HG03159 (cell line): ENCODE measurements at regions not wholly inside any gene's neighbourhood (a gene's known extent, or its start where the extent isn't known, plus 50 kb on each side); places are given as distances from the start of the nearest gene placed in this dataset.
"Not testable (repeated sequence)": the region's sequence is repeated elsewhere in the genome, so short reads cannot be mapped to it uniquely, and the experiment has no call there.

Source experiments
- ATAC-seq: cut with Tn5 transposase; IDR thresholded peaks from one replicate; pipeline ENCODE4 v1.9.1; 2021; ENCODE audit warnings: mild to moderate bottlenecking, moderate library complexity; ENCODE audit not compliant: unreplicated experiment

- ATAC-seq, result no peak
These were observed 105.0 kb downstream of the OTUD1 start for GRCh38 chr10:23543691-23544380.

- not testable (repeated sequence) for ATAC-seq
These were observed 107.0 kb downstream of the OTUD1 start for GRCh38 chr10:23545866-23546265.

GRCh38 chr10:23556727-23557440 is 118.0 kb downstream of the OTUD1 start:
- ATAC-seq, result no peak

GRCh38 chr10:23557777-23558176 is 118.9 kb downstream of the OTUD1 start:
- ATAC-seq, result no peak

GRCh38 chr10:23558361-23558799 is 119.5 kb downstream of the OTUD1 start:
- no peak for ATAC-seq

GRCh38 chr10:23568996-23569395 is 130.1 kb downstream of the OTUD1 start:
- no peak for ATAC-seq

- ATAC-seq, result no peak
These were observed 133.0 kb downstream of the OTUD1 start for GRCh38 chr10:23571884-23572283.

GRCh38 chr10:23581906-23582450 is 143.1 kb downstream of the OTUD1 start:
- ATAC-seq, result no peak

GRCh38 chr10:23584396-23584795 is 145.5 kb downstream of the OTUD1 start:
- no peak for ATAC-seq

GRCh38 chr10:23585186-23585585 is 146.3 kb downstream of the OTUD1 start:
- no peak for ATAC-seq

GRCh38 chr10:23585666-23586065 is 146.8 kb downstream of the OTUD1 start:
- ATAC-seq, result no peak

GRCh38 chr10:23595278-23595677 is 156.4 kb downstream of the OTUD1 start:
- ATAC-seq, result not testable (repeated sequence)

- no peak for ATAC-seq
These were observed 165.7 kb downstream of the OTUD1 start for GRCh38 chr10:23604613-23605012.

GRCh38 chr10:23606456-23606855 is 167.6 kb downstream of the OTUD1 start:
- ATAC-seq, result no peak

GRCh38 chr10:23608926-23609325 is 170.1 kb downstream of the OTUD1 start:
- ATAC-seq, result no peak

- ATAC-seq, result no peak
These were observed 171.9 kb downstream of the OTUD1 start for GRCh38 chr10:23610626-23611307.

- ATAC-seq, result no peak
These were observed 172.6 kb downstream of the OTUD1 start for GRCh38 chr10:23611308-23612029.

GRCh38 chr10:23613900-23614299 is 175.0 kb downstream of the OTUD1 start:
- peak; percentile 60 for ATAC-seq

- peak; percentile 37 for ATAC-seq
These were observed 175.6 kb downstream of the OTUD1 start for GRCh38 chr10:23614483-23614882.

- ATAC-seq, result no peak
These were observed 191.5 kb downstream of the OTUD1 start for GRCh38 chr10:23630376-23630775.

GRCh38 chr10:23630885-23631284 is 192.0 kb downstream of the OTUD1 start:
- no peak for ATAC-seq
